Uterus (tissue), 3 donors: ENCODE measurements at regions not wholly inside any gene's neighbourhood (a gene's known extent, or its start where the extent isn't known, plus 50 kb on each side); places are given as distances from the start of the nearest gene placed in this dataset.

Experiments
- DNase-seq, 2 donors: peaks; one replicate each; pipeline ENCODE4 v3.0.0-alpha.2; 2019 to 2020
- H3K27ac ChIP-seq, 2 donors: fragments of 200-600 bp; sonication (generic); 1 replicate in 1 of 2; 2 replicates in 1 of 2; pipeline ENCODE4 v1.5.1; 2016 to 2018
- H3K27me3 ChIP-seq, 2 donors: fragments of 200-600 bp; sonication (generic); one replicate each; pipeline ENCODE4 v1.5.1; 2018 to 2019; ENCODE audit warnings: control low read depth in 1 of 2
- H3K36me3 ChIP-seq, 2 donors: fragments of 200-600 bp; sonication (generic); one replicate each; pipeline ENCODE4 v1.5.1; 2019; ENCODE audit warnings: control low read depth in 1 of 2
- H3K4me1 ChIP-seq, 2 donors: fragments of 200-600 bp; sonication (generic); one replicate each; pipeline ENCODE4 v1.5.1; 2018 to 2019; ENCODE audit warnings: control low read depth in 1 of 2
- H3K4me3 ChIP-seq, 2 donors: fragments of 200-600 bp; sonication (generic); 1 replicate in 1 of 2; 2 replicates in 1 of 2; pipeline ENCODE4 v1.5.1; 2018 to 2019; ENCODE audit warnings: mild to moderate bottlenecking in 1 of 2
- H3K9me3 ChIP-seq, 2 donors: fragments of 200-600 bp; sonication (generic); one replicate each; pipeline ENCODE4 v1.5.1; 2019; ENCODE audit warnings: control low read depth in 1 of 2
- CTCF ChIP-seq, 4 experiments: fragments of 200-600 bp in 2 of 4; fragments of 450-650 bp in 2 of 4; sonication (generic) in 2 of 4; IDR thresholded peaks; one replicate each; pipeline ENCODE4 v1.5.1; 2016 to 2019; ENCODE audit warnings: antibody characterized with exemption in 4 of 4, mild to moderate bottlenecking in 2 of 4, moderate library complexity in 1 of 4
- POLR2A ChIP-seq, 2 donors: fragments of 450-650 bp; IDR thresholded peaks; one replicate each; pipeline ENCODE4 v1.6.1; 2016; ENCODE audit warnings: antibody characterized with exemption in 2 of 2, mild to moderate bottlenecking in 1 of 2, moderate library complexity in 1 of 2
- intact Hi-C: fragments of 100-400 bp; cut with DNase I; formaldehyde crosslinking; loops from one replicate; pipeline ENCODE4 v1.15.1; 2023; ENCODE audit warnings: low total_unique reads
- donor health status: DM: yes; HTN: yes; CAD: no.

- no peaks in the 10 kb centered on the region for H3K9me3 ChIP-seq
- intact Hi-C loops = no loop called here
- H3K27me3 ChIP-seq = no peaks in the 10 kb centered on the region
- TF ChIP-seq POLR2A (IDR thresholded peaks at IDR 0.05) (no peak), CTCF (IDR thresholded peaks at IDR 0.05) (no peak)
- H3K27ac ChIP-seq = no peak overlapping the region
- no peaks in the 10 kb centered on the region for H3K36me3 ChIP-seq
- no peak overlapping the region for H3K4me3 ChIP-seq
- DNase-seq = no peak
- no peaks in the 10 kb centered on the region for H3K4me1 ChIP-seq
Measured at GRCh38 chr13:33940898-33941297, 122.9 kb downstream of the RFC3 start.

GRCh38 chr13:33945477-33945876 lies 127.5 kb downstream of the RFC3 start:
- no peaks in the 10 kb centered on the region for H3K4me1 ChIP-seq
- no peak for TF ChIP-seq POLR2A (IDR thresholded peaks at IDR 0.05)
- TF ChIP-seq CTCF (IDR thresholded peaks at IDR 0.05) = no peak
- H3K27me3 ChIP-seq = no peaks in the 10 kb centered on the region
- no peak overlapping the region for H3K4me3 ChIP-seq
- H3K27ac ChIP-seq = no peak overlapping the region
- no peaks in the 10 kb centered on the region for H3K36me3 ChIP-seq
- DNase-seq = no peak
- no peaks in the 10 kb centered on the region for H3K9me3 ChIP-seq
- intact Hi-C loops = no loop called here

GRCh38 chr13:33953203-33953602 lies 135.3 kb downstream of the RFC3 start:
- H3K9me3 ChIP-seq = no peaks in the 10 kb centered on the region
- H3K4me1 ChIP-seq = no peaks in the 10 kb centered on the region
- intact Hi-C loops = no loop called here
- H3K4me3 ChIP-seq = no peak overlapping the region
- no peak overlapping the region for H3K27ac ChIP-seq
- H3K36me3 ChIP-seq = no peaks in the 10 kb centered on the region
- DNase-seq = no peak
- TF ChIP-seq CTCF (IDR thresholded peaks at IDR 0.05) (no peak), POLR2A (IDR thresholded peaks at IDR 0.05) (no peak)
- no peaks in the 10 kb centered on the region for H3K27me3 ChIP-seq

- Histone ChIP-seq H3K36me3 (no peaks in the 10 kb centered on the region), H3K27ac (no peak overlapping the region), H3K9me3 (no peaks in the 10 kb centered on the region), H3K4me1 (no peaks in the 10 kb centered on the region), H3K4me3 (no peak overlapping the region), H3K27me3 (no peaks in the 10 kb centered on the region)
- intact Hi-C loops = no loop called here
- no peak for DNase-seq
- no peak for TF ChIP-seq POLR2A (IDR thresholded peaks at IDR 0.05)
- no peak for TF ChIP-seq CTCF (IDR thresholded peaks at IDR 0.05)
Measured at GRCh38 chr13:33953781-33954180, 135.8 kb downstream of the RFC3 start.

- no peak overlapping the region for H3K27ac ChIP-seq
- intact Hi-C loops = no loop called here
- no peak for TF ChIP-seq CTCF (IDR thresholded peaks at IDR 0.05)
- no peak for TF ChIP-seq POLR2A (IDR thresholded peaks at IDR 0.05)
- H3K36me3 ChIP-seq = no peaks in the 10 kb centered on the region
- no peaks in the 10 kb centered on the region for H3K27me3 ChIP-seq
- no peak overlapping the region for H3K4me3 ChIP-seq
- H3K9me3 ChIP-seq = no peaks in the 10 kb centered on the region
- no peaks in the 10 kb centered on the region for H3K4me1 ChIP-seq
- no peak for DNase-seq
Measured at GRCh38 chr13:33956346-33956745, 138.4 kb downstream of the RFC3 start.
